ENCODE measurements at regions not wholly inside any gene's neighbourhood (a gene's known extent, or its start where the extent isn't known, plus 50 kb on each side); places are given as distances from the start of the nearest gene placed in this dataset.
A peak's percentile ranks its signal among the peaks of the same experiment; 100 is the strongest.
"Not testable (repeated sequence)": the region's sequence is repeated elsewhere in the genome, so short reads cannot be mapped to it uniquely, and the experiment has no call there.

GRCh38 chr12:127925971-127926370, 341.0 kb upstream of the TMEM132C start:
- DNase-seq (ENCODE audit: low read depth in 2 of 2), result peak in 1 of 2 experiments; percentile 3

- DNase-seq (ENCODE audit: low read depth in 2 of 2), result no peak
Measured at GRCh38 chr12:127928178-127928577, 338.8 kb upstream of the TMEM132C start.

GRCh38 chr12:127928615-127929571, 338.1 kb upstream of the TMEM132C start:
- DNase-seq (ENCODE audit: low read depth in 2 of 2), result peak; percentile 16 to 28

GRCh38 chr12:127930122-127930521, 336.8 kb upstream of the TMEM132C start:
- no peak for DNase-seq (ENCODE audit: low read depth in 2 of 2)

GRCh38 chr12:127934409-127934808, 332.6 kb upstream of the TMEM132C start:
- no peak for DNase-seq (ENCODE audit: low read depth in 2 of 2)

GRCh38 chr12:127936463-127936862, 330.5 kb upstream of the TMEM132C start:
- no peak for DNase-seq (ENCODE audit: low read depth in 2 of 2)

- no peak for DNase-seq (ENCODE audit: low read depth in 2 of 2)
Measured at GRCh38 chr12:127941332-127941731, 325.6 kb upstream of the TMEM132C start.

GRCh38 chr12:127942981-127943380, 324.0 kb upstream of the TMEM132C start:
- no peak for DNase-seq (ENCODE audit: low read depth in 2 of 2)

GRCh38 chr12:127943481-127944210, 323.3 kb upstream of the TMEM132C start:
- DNase-seq (ENCODE audit: low read depth in 2 of 2), result no peak

GRCh38 chr12:127944211-127944899, 322.6 kb upstream of the TMEM132C start:
- DNase-seq (ENCODE audit: low read depth in 2 of 2), result no peak

GRCh38 chr12:127957001-127957660, 309.8 kb upstream of the TMEM132C start:
- peak; percentile 34 to 41 for DNase-seq (ENCODE audit: low read depth in 2 of 2)

- DNase-seq (ENCODE audit: low read depth in 2 of 2), result no peak
Measured at GRCh38 chr12:127962303-127962702, 304.7 kb upstream of the TMEM132C start.

GRCh38 chr12:127963933-127964332, 303.0 kb upstream of the TMEM132C start:
- no peak for DNase-seq (ENCODE audit: low read depth in 2 of 2)

GRCh38 chr12:127964717-127965116, 302.3 kb upstream of the TMEM132C start:
- DNase-seq (ENCODE audit: low read depth in 2 of 2), result peak in 1 of 2 experiments; percentile 10

- no peak for DNase-seq (ENCODE audit: low read depth in 2 of 2)
Measured at GRCh38 chr12:127966331-127966730, 300.6 kb upstream of the TMEM132C start.

GRCh38 chr12:127970491-127970890, 296.5 kb upstream of the TMEM132C start:
- peak in 1 of 2 experiments; percentile 8 for DNase-seq (ENCODE audit: low read depth in 2 of 2)

- no peak for DNase-seq (ENCODE audit: low read depth in 2 of 2)
Measured at GRCh38 chr12:127980585-127980984, 286.4 kb upstream of the TMEM132C start.

GRCh38 chr12:127981875-127982274, 285.1 kb upstream of the TMEM132C start:
- no peak for DNase-seq (ENCODE audit: low read depth in 2 of 2)

- not testable (repeated sequence) for DNase-seq (ENCODE audit: low read depth in 2 of 2)
Measured at GRCh38 chr12:127983213-127983791, 283.7 kb upstream of the TMEM132C start.

- DNase-seq (ENCODE audit: low read depth in 2 of 2), result peak in 1 of 2 experiments; percentile 45
Measured at GRCh38 chr12:127984386-127985055, 282.4 kb upstream of the TMEM132C start.
